Osteocyte (in vitro differentiated cells): ENCODE measurements at regions not wholly inside any gene's neighbourhood (a gene's known extent, or its start where the extent isn't known, plus 50 kb on each side); places are given as distances from the start of the nearest gene placed in this dataset.
"Not testable (repeated sequence)": the region's sequence is repeated elsewhere in the genome, so short reads cannot be mapped to it uniquely, and the experiment has no call there.

Experiments
- DNase-seq: peaks from one replicate; pipeline ENCODE4 v3.0.0; 2021; ENCODE audit warnings: mixed read lengths; ENCODE audit not compliant: unreplicated experiment; ENCODE audit errors: extremely low spot score
- H3K27ac Mint-ChIP-seq: one replicate; pipeline ENCODE4 v1.8.0; 2021; ENCODE audit warnings: mild to moderate bottlenecking, mixed read lengths; ENCODE audit not compliant: unreplicated experiment
- H3K27me3 Mint-ChIP-seq: one replicate; pipeline ENCODE4 v1.8.0; 2021; ENCODE audit warnings: mixed read lengths; ENCODE audit not compliant: unreplicated experiment
- H3K36me3 Mint-ChIP-seq: one replicate; pipeline ENCODE4 v1.8.0; 2021; ENCODE audit warnings: mixed read lengths; ENCODE audit not compliant: unreplicated experiment
- H3K4me1 Mint-ChIP-seq: one replicate; pipeline ENCODE4 v1.8.0; 2021; ENCODE audit warnings: mixed read lengths; ENCODE audit not compliant: unreplicated experiment
- H3K4me3 Mint-ChIP-seq: one replicate; pipeline ENCODE4 v1.8.0; 2021; ENCODE audit warnings: mild to moderate bottlenecking, moderate library complexity, mixed read lengths; ENCODE audit not compliant: unreplicated experiment
- H3K9me3 Mint-ChIP-seq: one replicate; pipeline ENCODE4 v1.8.0; 2021; ENCODE audit warnings: mixed read lengths; ENCODE audit not compliant: unreplicated experiment

DNA sequence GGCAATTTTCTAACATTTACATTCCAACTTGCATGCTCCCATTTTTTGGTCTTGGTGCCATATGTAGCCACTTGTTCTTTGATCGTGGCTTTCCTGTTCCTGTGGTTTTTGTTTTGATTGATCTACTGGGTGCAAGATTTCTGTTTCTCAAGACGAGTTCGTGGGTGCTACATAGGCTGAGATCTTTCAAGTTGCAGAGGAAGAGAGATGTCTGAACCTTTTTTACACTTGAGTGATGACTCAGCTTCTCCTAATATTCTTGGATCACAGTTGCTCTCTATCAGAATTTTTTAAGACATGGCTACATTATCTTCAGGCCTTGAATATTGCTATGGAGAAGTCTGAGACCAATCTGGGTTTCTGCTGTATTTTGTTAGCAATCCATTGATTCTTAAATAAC is 85.1 kb downstream of the SRGAP2 start:
- H3K4me3 Mint-ChIP-seq, H3K9me3 Mint-ChIP-seq, H3K4me1 Mint-ChIP-seq, H3K27me3 Mint-ChIP-seq, H3K36me3 Mint-ChIP-seq, H3K27ac Mint-ChIP-seq, DNase-seq: not testable (repeated sequence)

DNA sequence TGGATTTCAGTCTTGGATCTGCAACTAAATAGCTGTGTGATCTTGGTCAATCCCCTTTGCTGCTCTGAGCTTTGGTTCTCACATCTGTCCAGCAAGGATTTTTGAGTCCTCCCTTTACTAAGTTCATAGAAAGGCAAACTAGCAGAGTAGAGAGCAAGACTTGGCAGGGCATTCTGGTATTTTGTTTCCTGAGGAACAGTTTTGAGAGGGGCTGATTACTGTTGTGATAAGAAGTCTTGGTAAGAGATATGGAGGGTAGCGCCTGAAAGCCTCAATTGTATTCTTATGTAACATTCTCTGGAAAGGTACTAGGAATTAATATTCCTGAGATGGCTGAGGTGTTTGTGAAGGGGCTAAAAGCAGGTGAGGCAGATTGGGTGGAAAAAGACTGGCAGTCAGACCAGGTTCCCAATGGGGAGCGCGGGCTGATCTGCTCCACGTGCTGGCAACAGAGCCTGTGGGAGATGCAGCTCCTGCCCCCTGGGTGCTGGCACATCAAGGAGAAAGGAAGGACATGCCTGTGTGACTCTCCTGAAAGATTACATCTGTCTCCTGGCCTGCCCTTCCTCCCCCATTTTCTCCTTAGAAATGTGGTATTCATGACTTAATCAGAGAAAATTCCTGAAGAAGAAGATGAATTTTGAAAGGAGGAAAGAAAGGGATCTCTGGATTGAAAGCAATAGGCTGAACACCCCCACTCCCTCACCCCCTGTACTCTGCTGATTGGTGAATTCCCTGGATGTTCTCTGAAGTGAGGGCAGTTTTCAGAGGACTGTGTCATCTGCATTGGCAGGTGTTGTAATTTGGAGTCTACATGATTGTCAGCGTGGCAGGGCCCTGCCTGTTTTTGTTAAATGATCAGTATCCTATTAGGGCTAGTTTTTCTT is 94.0 kb downstream of the SRGAP2 start:
- not testable (repeated sequence) for H3K4me3 Mint-ChIP-seq, H3K27ac Mint-ChIP-seq, H3K9me3 Mint-ChIP-seq, H3K36me3 Mint-ChIP-seq, H3K27me3 Mint-ChIP-seq, H3K4me1 Mint-ChIP-seq, DNase-seq

DNA sequence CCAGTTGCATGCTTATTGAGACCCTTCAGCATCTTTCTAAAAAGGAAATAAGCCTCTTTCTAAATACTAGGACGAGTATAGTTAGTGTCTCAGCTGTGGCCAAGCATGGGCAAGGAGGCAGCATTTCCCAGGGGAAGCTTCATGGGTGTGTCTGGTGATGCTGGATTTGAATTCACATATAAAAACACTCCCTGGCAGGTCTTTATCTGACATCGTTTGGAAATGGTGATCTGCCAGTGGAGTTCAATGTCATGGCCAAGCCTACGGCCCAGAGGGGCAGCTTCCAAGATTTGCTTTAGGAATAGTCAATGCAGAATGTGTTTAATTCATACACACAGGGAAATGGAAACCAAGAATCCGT is 94.7 kb downstream of the SRGAP2 start:
- not testable (repeated sequence) for H3K9me3 Mint-ChIP-seq, H3K4me1 Mint-ChIP-seq, H3K27me3 Mint-ChIP-seq, H3K36me3 Mint-ChIP-seq, DNase-seq, H3K4me3 Mint-ChIP-seq, H3K27ac Mint-ChIP-seq

DNA sequence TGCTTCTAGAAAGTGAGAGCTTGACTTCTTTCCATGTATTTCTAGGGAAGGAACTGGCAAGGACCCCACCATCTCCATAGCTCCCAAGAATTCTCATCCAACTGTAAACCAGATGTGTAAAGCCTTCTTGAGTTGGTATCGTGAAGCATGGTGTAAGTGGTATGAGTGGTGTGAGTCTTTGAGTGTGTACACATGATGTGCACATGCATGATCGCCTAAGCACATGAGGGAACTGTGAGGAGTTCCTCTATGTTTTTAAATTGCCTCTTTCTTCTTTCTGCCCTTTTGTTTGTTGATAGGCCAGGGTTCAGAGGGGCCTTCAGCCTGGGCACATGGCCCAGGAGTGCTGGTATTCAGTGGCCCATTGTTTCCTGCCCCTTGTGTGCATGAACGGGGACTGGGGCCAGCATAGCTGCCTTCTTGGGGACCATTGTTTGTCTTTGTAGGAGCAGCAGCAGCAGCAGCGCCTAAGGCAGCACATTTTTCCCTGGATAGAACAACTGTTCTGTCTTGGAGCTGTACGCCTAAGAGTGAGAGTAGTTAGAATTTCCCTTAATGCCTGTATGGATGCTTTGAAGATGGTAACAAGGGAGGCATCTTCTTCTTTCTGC is 95.9 kb downstream of the SRGAP2 start:
- not testable (repeated sequence) for DNase-seq, H3K4me3 Mint-ChIP-seq, H3K9me3 Mint-ChIP-seq, H3K36me3 Mint-ChIP-seq, H3K27ac Mint-ChIP-seq, H3K27me3 Mint-ChIP-seq
- peaks cover 13% of the 10 kb centered on the region for H3K4me1 Mint-ChIP-seq

DNA sequence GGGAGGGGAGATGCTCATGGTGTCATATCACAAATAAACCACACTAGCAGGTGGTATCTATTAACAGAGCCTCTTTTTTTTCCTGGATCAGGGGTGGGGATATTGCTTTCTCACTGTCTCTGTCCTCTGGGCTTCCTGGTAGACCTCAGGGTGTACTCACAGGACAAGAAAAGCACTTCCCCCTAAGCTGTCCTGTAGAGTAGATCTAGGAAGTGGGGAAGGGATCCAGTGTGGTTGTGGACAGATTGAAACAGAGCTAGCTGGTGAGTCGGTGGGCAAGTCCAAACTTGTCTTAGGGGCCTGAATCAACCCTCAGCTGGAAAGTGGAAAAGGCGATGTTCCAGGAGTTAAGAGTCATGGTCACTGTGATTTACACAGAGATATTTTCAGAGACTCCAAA is 96.6 kb downstream of the SRGAP2 start:
- not testable (repeated sequence) for H3K27me3 Mint-ChIP-seq, H3K4me3 Mint-ChIP-seq, H3K36me3 Mint-ChIP-seq, DNase-seq, H3K9me3 Mint-ChIP-seq, H3K27ac Mint-ChIP-seq
- H3K4me1 Mint-ChIP-seq, result peaks cover 13% of the 10 kb centered on the region

DNA sequence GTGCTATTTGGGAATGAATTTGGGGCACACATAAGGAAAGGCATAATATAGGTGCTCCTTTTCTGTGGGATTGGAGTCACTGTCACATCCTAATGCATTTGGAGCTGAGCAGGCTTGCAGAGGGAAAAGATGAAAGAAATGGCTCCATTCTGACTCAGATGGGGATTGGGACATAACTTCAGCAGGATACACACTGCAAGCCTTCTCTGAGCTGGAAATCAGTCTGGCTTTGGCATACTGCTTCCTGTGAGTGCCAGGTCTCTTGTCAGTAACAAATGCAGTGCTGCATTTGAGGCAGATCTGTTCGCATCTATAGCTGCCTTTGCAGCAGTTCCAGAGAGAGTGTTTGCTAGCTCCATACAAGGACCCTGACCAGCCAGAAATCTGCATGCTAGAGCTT is 98.7 kb downstream of the SRGAP2 start:
- DNase-seq, H3K36me3 Mint-ChIP-seq, H3K9me3 Mint-ChIP-seq, H3K27me3 Mint-ChIP-seq, H3K4me3 Mint-ChIP-seq, H3K27ac Mint-ChIP-seq: not testable (repeated sequence)
- peaks cover 13% of the 10 kb centered on the region for H3K4me1 Mint-ChIP-seq

DNA sequence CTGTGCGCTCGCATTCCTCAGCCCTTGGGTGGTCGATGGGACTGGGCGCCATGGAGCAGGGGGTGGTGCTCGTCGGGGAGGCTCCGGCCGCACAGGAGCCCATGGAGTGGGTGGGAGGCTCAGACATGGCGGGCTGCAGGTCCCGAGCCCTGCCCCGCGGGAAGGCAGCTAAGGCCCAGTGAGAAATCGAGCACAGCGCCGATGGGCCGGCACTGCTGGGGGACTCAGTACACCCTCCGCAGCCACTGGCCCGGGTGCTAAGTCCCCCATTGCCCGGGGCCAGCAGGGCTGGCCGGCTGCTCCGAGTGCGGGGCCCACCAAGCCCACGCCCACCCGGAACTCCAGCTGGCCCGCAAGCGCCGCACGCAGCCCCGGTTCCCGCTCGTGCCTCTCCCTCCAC is 104.1 kb downstream of the SRGAP2 start:
- not testable (repeated sequence) for H3K4me3 Mint-ChIP-seq, H3K9me3 Mint-ChIP-seq, H3K4me1 Mint-ChIP-seq, H3K36me3 Mint-ChIP-seq, H3K27ac Mint-ChIP-seq, DNase-seq, H3K27me3 Mint-ChIP-seq

DNA sequence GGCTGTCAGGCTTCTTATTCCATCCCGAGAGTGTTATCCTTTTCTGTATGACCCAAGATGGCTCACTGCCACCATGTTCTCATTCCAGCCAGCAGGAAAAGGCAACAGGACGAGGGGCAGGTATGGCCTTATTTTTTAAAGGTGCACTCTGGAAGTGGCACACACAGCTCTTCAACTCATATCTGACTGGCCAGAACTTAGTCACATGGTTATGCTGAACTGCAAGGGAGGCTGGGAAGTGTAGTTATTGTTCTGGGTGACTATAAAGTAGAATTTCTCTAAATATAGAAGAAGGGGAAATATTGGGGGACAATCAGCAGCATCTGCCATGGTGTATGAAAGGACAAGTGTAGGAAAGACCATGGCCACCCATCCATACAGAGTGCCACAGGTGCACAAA is 107.6 kb downstream of the SRGAP2 start:
- not testable (repeated sequence) for H3K4me3 Mint-ChIP-seq, H3K4me1 Mint-ChIP-seq, H3K27me3 Mint-ChIP-seq, H3K27ac Mint-ChIP-seq, H3K36me3 Mint-ChIP-seq, H3K9me3 Mint-ChIP-seq, DNase-seq

DNA sequence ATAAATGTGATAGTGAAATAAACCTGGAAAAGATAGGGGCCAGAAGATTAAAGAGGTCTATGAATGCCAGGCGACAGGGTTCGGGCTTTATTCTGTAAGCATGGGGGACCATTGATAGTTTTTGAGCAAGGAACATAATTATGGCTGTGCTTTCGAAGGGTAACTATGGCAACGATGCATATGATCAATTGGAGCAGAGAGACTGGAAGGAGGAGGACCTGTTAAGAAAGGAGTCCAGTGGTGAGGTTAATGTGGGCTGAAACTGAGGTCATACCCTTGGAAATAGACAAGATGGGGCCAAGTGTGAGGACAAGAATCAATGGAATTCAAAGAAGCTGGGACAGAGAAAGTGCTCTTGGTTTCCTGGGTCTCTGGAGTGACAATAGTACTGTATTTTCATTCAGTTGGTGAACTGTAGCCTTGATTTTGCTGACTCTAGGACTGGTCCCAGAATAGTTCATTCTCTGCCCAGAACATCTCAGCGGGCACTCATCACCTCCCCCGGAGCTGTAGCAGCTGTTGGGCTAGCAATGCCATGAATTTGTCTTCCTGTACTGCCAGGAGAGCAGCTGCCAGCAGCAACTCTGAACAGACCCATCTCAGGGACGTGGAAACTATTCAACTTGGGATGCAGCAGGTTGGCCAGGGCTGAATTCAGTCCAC is 108.4 kb downstream of the SRGAP2 start:
- H3K4me1 Mint-ChIP-seq, result not testable (repeated sequence)

DNA sequence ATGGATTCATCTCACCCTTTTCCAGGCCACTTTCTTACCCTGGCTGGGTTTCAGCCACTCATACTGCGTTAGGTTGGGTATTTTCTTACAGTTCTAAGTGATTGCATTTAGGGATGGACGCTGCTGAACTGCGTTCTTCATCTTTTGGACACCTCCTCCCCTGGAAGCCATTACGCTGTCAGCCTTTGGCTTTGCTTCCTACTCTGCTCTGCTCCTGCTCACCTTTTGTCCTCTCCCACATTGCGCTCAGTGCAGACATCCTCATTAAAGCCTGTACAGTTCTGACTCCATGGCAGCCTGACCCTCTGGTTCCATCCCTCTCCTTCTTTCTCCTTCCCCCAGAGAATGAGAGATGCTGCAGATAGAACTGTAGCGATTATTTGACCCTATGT is 108.9 kb downstream of the SRGAP2 start:
- not testable (repeated sequence) for DNase-seq, H3K27me3 Mint-ChIP-seq, H3K9me3 Mint-ChIP-seq, H3K4me3 Mint-ChIP-seq, H3K36me3 Mint-ChIP-seq, H3K27ac Mint-ChIP-seq, H3K4me1 Mint-ChIP-seq

More for the DNA sequence above, 108.4 kb downstream of the SRGAP2 start:
- H3K27me3 Mint-ChIP-seq, H3K27ac Mint-ChIP-seq, H3K9me3 Mint-ChIP-seq, DNase-seq, H3K4me3 Mint-ChIP-seq, H3K36me3 Mint-ChIP-seq: not testable (repeated sequence)

DNA sequence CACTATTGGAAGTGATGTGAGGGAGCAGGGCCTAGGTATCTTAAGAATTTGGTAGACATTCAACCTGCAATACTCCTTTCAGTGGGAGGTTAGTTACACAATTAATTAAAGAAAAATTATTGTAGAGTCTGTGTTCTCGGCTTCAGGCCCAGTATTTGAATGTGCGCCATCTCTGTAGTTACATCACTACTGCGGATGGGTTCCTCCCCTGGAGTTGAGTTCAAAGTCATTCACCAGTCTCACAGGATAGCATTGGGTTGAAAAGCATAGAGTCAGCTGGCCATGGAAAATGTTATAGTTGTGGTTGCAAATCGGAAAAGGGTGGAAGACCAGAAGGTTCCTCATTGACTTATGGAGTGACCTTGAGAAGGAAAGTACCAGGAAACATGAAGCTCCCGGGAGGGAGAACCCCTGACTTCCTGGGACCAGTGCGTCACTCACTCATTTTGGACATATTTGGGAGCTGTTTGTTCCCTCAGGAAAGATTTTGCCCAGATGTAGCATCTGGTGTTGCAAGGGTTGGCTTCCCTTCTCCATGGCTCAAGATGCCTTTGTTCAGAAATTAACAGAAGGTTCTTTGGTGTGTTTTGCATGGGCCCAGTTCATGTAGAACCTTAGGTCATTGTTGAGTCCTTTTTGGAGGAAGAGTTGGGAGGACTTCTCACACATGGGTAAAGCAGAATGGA is 111.8 kb downstream of the SRGAP2 start:
- not testable (repeated sequence) for H3K4me3 Mint-ChIP-seq, DNase-seq, H3K9me3 Mint-ChIP-seq, H3K27me3 Mint-ChIP-seq, H3K4me1 Mint-ChIP-seq, H3K27ac Mint-ChIP-seq, H3K36me3 Mint-ChIP-seq

DNA sequence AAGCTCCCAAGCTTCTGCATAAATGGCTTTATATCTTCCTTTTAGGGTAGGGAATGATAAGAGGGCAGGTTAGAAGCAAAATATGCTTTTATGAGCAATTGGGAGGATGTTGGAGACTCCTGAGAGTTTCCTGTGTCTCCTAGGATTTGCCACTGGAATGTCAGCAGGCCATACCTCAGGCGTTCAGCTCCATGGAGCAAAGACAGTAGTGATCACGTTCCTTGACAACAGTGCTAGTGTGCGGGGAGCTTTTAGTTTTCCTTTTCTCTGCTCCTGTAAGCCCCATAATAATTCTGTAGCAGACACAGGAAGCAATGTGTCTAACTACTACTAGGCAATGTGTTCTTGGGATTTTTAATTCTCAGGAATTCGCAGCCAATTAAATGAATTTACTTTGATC is 113.6 kb downstream of the SRGAP2 start:
- not testable (repeated sequence) for H3K27ac Mint-ChIP-seq, H3K27me3 Mint-ChIP-seq, H3K4me1 Mint-ChIP-seq, DNase-seq, H3K4me3 Mint-ChIP-seq, H3K36me3 Mint-ChIP-seq, H3K9me3 Mint-ChIP-seq
